Mucosa of stomach (tissue), 1 donor: ENCODE measurements at regions not wholly inside any gene's neighbourhood (a gene's known extent, or its start where the extent isn't known, plus 50 kb on each side); places are given as distances from the start of the nearest gene placed in this dataset.
"Not testable (repeated sequence)": the region's sequence is repeated elsewhere in the genome, so short reads cannot be mapped to it uniquely, and the experiment has no call there.

ENCODE experiments used
- H3K27me3 ChIP-seq: one replicate; pipeline ENCODE4 v1.7.0; 2013; ENCODE audit warnings: mild to moderate bottlenecking, low read length; ENCODE audit not compliant: control insufficient read depth, insufficient read depth
- H3K36me3 ChIP-seq: one replicate; pipeline ENCODE4 v1.7.0; 2013; ENCODE audit warnings: low read length; ENCODE audit not compliant: control insufficient read depth, insufficient read depth
- H3K4me1 ChIP-seq: one replicate; pipeline ENCODE4 v1.7.0; 2013; ENCODE audit warnings: mild to moderate bottlenecking, low read length; ENCODE audit not compliant: control insufficient read depth, insufficient read depth
- H3K4me3 ChIP-seq: one replicate; pipeline ENCODE4 v1.7.0; 2013; ENCODE audit warnings: low read length
- H3K9ac ChIP-seq: one replicate; pipeline ENCODE4 v1.7.0; 2013; ENCODE audit warnings: mild to moderate bottlenecking, low read length, moderate library complexity
- H3K9me3 ChIP-seq: one replicate; pipeline ENCODE4 v1.7.0; 2013; ENCODE audit warnings: mild to moderate bottlenecking, low read length, moderate library complexity; ENCODE audit not compliant: control insufficient read depth
- donor health status: Pancreatic carcinoma.

DNA sequence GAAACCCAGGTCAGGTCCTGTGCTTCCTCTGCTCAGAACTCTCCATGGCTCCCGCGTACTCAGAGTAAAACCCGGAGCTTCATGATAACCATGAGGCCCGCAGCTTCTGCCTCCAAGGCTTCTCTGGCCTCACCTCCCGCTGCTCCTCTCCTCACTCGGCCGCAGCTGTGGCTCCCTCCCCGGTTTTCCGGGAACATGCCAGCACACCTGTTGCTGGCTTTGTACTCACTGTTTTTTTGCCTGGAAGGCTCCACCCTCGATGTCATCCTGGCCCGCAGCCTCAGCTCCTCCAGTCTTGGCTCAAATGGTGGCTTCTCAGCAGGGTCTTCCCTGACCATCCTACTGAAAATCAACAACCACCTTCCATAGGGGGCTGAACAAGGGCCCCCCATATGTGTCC is 57.7 kb upstream of the SULF2 start:
- not testable (repeated sequence) for H3K36me3 ChIP-seq, H3K27me3 ChIP-seq, H3K9ac ChIP-seq, H3K4me3 ChIP-seq, H3K4me1 ChIP-seq, H3K9me3 ChIP-seq

DNA sequence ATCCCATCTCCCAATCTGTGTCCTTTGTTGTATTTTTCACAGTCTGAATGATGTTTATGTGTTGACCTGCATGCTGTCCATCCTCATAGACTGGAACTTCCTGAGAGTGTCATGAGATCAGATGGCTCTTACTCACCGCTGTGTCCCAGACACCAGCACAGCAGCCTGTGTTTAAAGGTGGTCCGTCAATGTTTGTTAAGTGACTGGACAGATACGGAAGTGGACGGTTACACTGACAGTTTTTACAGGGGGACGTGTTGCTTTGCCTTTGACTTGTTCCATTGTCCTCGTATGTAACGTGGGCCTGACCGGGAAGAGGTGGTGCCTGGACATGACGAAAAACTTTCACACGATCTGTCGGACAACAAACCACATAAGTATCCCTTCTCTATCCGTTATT is 56.7 kb upstream of the SULF2 start:
- not testable (repeated sequence) for H3K27me3 ChIP-seq, H3K9me3 ChIP-seq, H3K4me1 ChIP-seq, H3K4me3 ChIP-seq, H3K9ac ChIP-seq, H3K36me3 ChIP-seq

DNA sequence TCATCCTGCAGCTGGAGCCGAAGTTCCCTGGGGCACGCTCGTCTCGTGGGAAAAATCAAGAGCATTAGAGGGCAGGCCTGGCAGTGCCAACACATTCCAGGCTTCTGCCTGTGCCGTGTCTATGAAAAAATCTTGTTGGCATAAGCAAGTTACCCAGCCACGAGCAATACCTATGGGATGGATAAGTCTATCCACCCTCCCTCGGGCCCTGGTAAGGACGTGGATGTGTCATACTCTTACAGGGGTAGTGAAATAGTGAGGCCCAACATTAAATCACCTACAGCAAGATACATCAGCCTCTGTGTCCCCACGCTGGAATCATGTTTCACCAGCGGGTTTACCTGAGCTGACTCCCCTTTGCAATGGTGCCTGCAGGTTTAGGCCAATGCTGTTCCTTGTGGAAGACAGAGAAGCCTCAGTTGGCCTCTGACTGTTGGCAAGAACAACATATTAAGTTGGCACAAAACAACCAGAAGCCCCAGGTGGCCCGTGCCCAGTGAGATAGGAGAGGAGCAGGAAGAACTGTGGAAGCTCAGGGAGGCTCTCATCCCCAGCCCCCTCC is 51.1 kb upstream of the SULF2 start:
- not testable (repeated sequence) for H3K27me3 ChIP-seq, H3K9me3 ChIP-seq, H3K9ac ChIP-seq, H3K36me3 ChIP-seq, H3K4me1 ChIP-seq, H3K4me3 ChIP-seq
